GM10266 (cell line): ENCODE measurements at regions not wholly inside any gene's neighbourhood (a gene's known extent, or its start where the extent isn't known, plus 50 kb on each side); places are given as distances from the start of the nearest gene placed in this dataset.

Experiments used
- DNase-seq: peaks from one replicate; pipeline ENCODE4 v3.0.0; 2012; ENCODE audit errors: extremely low spot score
- TF ChIP-seq, protein P1 (sequence below): IDR thresholded peaks from 2 replicates; pipeline ENCODE4 v1.5.1; 2012; ENCODE audit warnings: mild to moderate bottlenecking, low read depth; ENCODE audit not compliant: control insufficient read depth, insufficient read depth; ENCODE audit errors: missing control alignments

DNA sequence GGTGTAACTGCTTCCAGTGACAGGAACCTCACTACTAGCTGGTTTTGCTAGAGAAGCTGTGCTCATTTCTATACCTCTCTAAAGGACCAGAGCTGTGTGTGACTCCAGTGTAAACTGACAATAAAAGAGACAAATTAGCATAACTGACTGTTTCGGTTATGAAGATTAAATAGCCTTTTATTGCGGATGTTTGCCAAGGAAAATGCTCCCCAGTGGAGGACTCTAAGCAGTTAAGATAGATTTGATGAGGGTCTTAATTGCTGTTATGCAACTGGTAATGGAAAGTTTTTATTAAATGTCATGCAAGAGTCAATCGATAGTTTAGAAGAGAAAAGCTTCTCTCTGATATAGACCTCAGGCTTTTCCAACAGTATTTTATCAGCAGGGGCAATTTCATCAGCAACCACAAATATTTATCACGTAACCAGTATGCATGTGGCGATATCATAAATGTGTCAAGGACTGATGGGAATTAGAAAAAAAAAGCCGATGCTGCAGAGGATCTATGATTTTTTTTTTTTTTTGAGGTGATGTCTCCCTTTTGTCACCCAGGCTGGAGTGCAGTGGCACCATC lies 275.2 kb upstream of the DMAC1 start:
- no peak for DNase-seq

DNA sequence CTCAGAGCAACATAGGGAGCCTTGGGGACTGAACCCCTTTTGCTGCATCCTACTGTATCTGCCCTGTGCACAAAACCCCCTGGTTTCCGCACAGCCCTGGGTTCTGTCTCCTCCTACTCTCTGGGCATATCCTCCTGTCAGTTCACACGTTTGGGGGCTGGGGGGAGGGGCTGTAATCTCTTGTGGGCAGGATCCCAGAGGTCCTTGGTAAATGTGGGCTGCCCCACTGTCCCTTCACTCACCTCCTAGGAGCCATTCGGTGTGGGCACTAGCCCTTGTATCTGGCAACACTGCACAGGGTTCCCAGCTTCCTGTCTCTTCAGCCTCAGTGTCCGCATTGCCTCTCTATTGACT lies 271.8 kb upstream of the DMAC1 start:
- TF ChIP-seq, protein P1, sequence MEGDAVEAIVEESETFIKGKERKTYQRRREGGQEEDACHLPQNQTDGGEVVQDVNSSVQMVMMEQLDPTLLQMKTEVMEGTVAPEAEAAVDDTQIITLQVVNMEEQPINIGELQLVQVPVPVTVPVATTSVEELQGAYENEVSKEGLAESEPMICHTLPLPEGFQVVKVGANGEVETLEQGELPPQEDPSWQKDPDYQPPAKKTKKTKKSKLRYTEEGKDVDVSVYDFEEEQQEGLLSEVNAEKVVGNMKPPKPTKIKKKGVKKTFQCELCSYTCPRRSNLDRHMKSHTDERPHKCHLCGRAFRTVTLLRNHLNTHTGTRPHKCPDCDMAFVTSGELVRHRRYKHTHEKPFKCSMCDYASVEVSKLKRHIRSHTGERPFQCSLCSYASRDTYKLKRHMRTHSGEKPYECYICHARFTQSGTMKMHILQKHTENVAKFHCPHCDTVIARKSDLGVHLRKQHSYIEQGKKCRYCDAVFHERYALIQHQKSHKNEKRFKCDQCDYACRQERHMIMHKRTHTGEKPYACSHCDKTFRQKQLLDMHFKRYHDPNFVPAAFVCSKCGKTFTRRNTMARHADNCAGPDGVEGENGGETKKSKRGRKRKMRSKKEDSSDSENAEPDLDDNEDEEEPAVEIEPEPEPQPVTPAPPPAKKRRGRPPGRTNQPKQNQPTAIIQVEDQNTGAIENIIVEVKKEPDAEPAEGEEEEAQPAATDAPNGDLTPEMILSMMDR, result no peak
- DNase-seq, result no peak

More for the DNA sequence above, 275.2 kb upstream of the DMAC1 start:
- TF ChIP-seq, protein P1, result no peak

DNA sequence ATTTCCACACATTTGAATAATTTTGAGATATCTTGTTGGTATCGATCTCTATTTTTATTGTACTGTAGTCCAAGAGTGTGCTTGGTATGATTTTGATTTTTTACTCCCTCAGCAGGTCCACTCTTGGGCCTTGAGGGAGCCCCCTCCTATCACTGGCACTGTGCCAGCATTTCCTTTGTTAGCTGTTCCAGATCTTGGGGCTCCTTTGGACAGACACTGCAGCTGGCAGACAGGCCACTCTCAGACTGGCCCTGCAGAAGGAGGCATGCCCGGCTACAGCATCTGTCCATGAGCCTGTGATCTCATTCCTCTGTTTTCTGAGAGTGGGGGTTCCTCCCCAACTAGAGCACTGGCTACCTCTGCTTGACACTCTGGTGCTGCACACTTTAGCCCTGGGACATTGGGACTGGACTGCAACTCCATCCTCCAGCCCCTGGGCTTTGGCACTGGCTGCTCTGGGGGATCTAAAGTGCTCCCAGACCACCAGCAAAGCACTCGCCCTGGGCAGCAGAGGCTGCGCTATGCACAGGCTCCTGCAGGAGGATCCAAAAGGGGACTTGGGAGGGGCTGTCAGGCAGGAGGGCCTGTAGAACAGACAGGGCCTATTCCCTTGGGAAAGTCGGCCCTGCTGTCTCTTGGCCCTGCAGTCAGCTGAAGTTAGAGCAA lies 271.3 kb upstream of the DMAC1 start:
- TF ChIP-seq, protein P1, result no peak
- no peak for DNase-seq

DNA sequence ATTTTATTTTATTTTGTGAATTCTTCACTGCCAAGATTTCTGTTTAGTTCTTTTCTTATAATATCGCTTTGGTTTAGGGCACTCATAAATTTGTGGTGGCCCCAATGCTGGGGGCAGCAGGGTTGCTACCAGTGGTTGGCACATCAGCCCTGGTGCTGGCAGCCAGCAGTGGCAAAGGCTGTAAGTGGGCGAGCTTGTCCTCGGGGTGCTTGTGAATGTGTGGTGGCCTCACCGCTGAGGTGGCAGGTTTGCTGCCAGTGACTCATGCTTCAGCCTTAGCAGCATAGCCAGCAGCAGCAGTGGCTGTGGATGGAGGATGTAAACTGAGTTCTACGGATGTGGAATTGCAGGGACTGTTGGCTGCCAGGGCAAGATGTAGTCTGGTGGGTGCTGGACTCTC lies 262.9 kb upstream of the DMAC1 start:
- TF ChIP-seq, protein P1, result no peak

DNA sequence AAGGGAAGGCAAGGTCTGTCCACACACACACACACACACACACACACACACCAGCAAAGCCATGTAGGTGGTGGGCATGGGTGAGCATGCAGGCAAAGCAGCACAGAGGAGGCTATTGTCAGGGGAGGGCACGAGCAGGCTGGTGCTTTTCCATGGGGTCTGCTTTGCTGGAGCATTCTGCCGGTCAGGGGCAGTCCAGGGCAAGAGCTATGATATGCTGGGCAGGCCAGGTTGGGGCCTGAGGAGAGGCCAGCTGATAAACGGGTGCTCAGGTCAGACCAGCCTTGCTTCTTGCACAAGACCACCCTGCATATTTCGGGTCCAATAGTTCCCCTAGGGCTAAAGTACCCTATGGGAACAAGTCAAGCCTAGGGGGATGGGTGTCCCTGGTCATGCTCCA lies 253.9 kb upstream of the DMAC1 start:
- TF ChIP-seq, protein P1, result no peak
- no peak for DNase-seq

More for the DNA sequence above, 262.9 kb upstream of the DMAC1 start:
- no peak for DNase-seq

DNA sequence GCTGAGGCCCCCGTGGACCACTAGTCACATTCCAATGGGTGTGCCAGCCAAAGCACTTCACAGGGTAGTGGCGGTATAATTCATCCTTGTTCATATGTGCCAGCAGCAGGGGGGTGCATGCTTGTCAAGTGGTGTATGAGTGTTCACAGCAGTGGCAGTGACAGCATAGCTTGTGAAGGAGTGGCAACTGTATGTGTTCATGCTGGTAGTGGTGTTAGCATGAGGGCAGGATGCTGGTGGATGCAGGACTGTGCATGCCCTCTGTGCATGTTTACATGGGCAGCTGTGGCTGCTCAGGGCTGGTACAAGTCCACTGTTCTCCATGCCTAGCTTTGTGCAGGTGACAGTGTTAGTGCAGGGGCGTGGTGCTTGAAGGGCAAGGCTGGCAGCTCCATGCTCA lies 253.4 kb upstream of the DMAC1 start:
- DNase-seq, result no peak
- TF ChIP-seq, protein P1, result no peak

DNA sequence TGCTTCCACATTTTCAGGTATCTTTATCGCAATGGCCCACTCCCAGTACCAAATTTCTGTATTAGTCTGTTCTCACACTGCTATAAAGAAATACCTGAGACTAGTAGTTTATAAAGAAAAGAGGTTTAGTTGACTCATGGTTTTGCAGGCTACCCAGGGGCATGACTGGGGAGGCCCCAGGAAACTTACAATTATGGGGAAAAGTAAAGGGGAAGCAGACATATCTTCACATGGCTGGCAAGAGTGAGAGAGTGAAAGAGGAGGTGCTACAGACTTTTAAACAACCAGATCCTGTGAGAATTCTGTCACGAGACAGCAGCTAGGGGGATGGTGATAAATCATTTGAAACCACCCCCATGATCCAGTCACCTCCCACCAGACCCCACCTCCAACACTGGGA lies 238.2 kb upstream of the DMAC1 start:
- TF ChIP-seq, protein P1, result no peak
- DNase-seq, result no peak
